PC-9 (cell line): ENCODE measurements at regions not wholly inside any gene's neighbourhood (a gene's known extent, or its start where the extent isn't known, plus 50 kb on each side); places are given as distances from the start of the nearest gene placed in this dataset.

Experiments used
- BruUV-seq: library from RNA; stranded (reverse); fragments of 400-500 nt; replicated peaks from 2 replicates; lab custom pipeline; 2021; lab: Mats Ljungman, UMichigan
- CTCF ChIA-PET: fragments of 300-600 bp; sonication (Branson Sonifier 250); formaldehyde crosslinking; loops from one replicate; lab custom pipeline; 2022; ENCODE audit warnings: antibody characterized with exemption; lab: Charles Lee
- POLR2A ChIA-PET: fragments of 300-600 bp; sonication (Branson Sonifier 250); formaldehyde crosslinking; loops from one replicate; lab custom pipeline; 2022; ENCODE audit warnings: antibody characterized with exemption; ENCODE audit not compliant: unreplicated experiment; lab: Charles Lee
- DNase-seq, 2 experiments: peaks; one replicate each; pipeline versions ENCODE4 v3.0.0 to v3.0.0-alpha.2; 2015 to 2022; ENCODE audit warnings: mixed read lengths in 1 of 2
- H2AFZ ChIP-seq: fragments of 200-600 bp; sonication (generic); 2 replicates; pipeline ENCODE4 v1.8.1; 2017; ENCODE audit warnings: antibody characterized with exemption
- H3F3A ChIP-seq: fragments of 200-600 bp; sonication (generic); 2 replicates; pipeline ENCODE4 v1.8.1; 2017; ENCODE audit warnings: antibody characterized with exemption, mild to moderate bottlenecking, low read depth; ENCODE audit not compliant: insufficient read depth
- H3K27ac ChIP-seq: fragments of 200-600 bp; sonication (generic); 2 replicates; pipeline ENCODE4 v1.6.1; 2016; ENCODE audit warnings: mixed run types
- H3K27me3 ChIP-seq: fragments of 200-600 bp; sonication (generic); 2 replicates; pipeline ENCODE4 v1.6.1; 2016; ENCODE audit warnings: low read depth, mixed run types; ENCODE audit not compliant: insufficient read depth
- H3K36me3 ChIP-seq: fragments of 200-600 bp; sonication (generic); 2 replicates; pipeline ENCODE4 v1.6.1; 2016; ENCODE audit warnings: low read depth, mixed run types
- H3K4me1 ChIP-seq: fragments of 200-600 bp; sonication (generic); replicated peaks from 2 replicates; pipeline ENCODE4 v1.6.1; 2016; ENCODE audit warnings: mixed run types; ENCODE audit not compliant: insufficient read depth
- H3K4me2 ChIP-seq: fragments of 200-600 bp; sonication (generic); 2 replicates; pipeline ENCODE4 v1.6.1; 2017; ENCODE audit warnings: mixed run types
- H3K4me3 ChIP-seq: fragments of 200-600 bp; sonication (generic); 2 replicates; pipeline ENCODE4 v1.6.1; 2016; ENCODE audit warnings: mixed run types
- H3K79me2 ChIP-seq: fragments of 200-600 bp; sonication (generic); 2 replicates; pipeline ENCODE4 v1.6.1; 2017; ENCODE audit warnings: low read depth, mixed run types
- H3K9me2 ChIP-seq: fragments of 200-600 bp; sonication (generic); 2 replicates; pipeline ENCODE4 v1.8.1; 2017; ENCODE audit warnings: mild to moderate bottlenecking; ENCODE audit not compliant: insufficient read depth
- H3K9me3 ChIP-seq: fragments of 200-600 bp; sonication (generic); 2 replicates; pipeline ENCODE4 v1.8.1; 2016; ENCODE audit warnings: low read depth; ENCODE audit not compliant: insufficient read depth
- H4K20me1 ChIP-seq: fragments of 200-600 bp; sonication (generic); 2 replicates; pipeline ENCODE4 v1.8.1; 2017; ENCODE audit not compliant: insufficient read depth
- CTCF ChIP-seq: fragments of 200-600 bp; sonication (generic); conservative IDR thresholded peaks from 2 replicates; pipeline ENCODE4 v1.6.1; 2017; ENCODE audit warnings: mixed run types, antibody characterized with exemption, mild to moderate bottlenecking, moderate library complexity
- EZH2 ChIP-seq: fragments of 200-600 bp; sonication (generic); IDR thresholded peaks from 2 replicates; pipeline ENCODE4 v1.8.0; 2017; ENCODE audit warnings: antibody characterized with exemption, low read depth
- intact Hi-C: fragments of 100-400 bp; cut with micrococcal nuclease; formaldehyde crosslinking; loops from one replicate; pipeline ENCODE4 v1.10.0; 2022; ENCODE audit not compliant: unreplicated experiment

- Histone ChIP-seq H3K4me3 (no peak overlapping the region), H3K4me2 (no peak overlapping the region), H3K9me3 (no peaks in the 10 kb centered on the region), H3K27me3 (no peaks in the 10 kb centered on the region), H3K36me3 (no peaks in the 10 kb centered on the region), H3F3A (no peaks in the 10 kb centered on the region), H3K79me2 (no peaks in the 10 kb centered on the region), H4K20me1 (no peaks in the 10 kb centered on the region), H2AFZ (no peak overlapping the region), H3K9me2 (no peaks in the 10 kb centered on the region), H3K4me1 (no peaks in the 10 kb centered on the region), H3K27ac (no peak overlapping the region)
- TF ChIP-seq CTCF (no peak), EZH2 (no peak)
- BruUV-seq, result no TSS peak
- CTCF ChIA-PET, result no interaction called here
- POLR2A ChIA-PET, result no interaction called here
- intact Hi-C loops, result no loop called here
- no peak for DNase-seq
These were observed 110.1 kb upstream of the HS3ST5 start for GRCh38 chr6:114452785-114453401.

GRCh38 chr6:114450631-114451030, 107.8 kb upstream of the HS3ST5 start:
- intact Hi-C loops, result no loop called here
- no peak for DNase-seq
- Histone ChIP-seq H3K4me1 (no peaks in the 10 kb centered on the region), H3K36me3 (no peaks in the 10 kb centered on the region), H3F3A (no peaks in the 10 kb centered on the region), H3K9me2 (no peaks in the 10 kb centered on the region), H3K4me3 (no peak overlapping the region), H3K79me2 (no peaks in the 10 kb centered on the region), H3K27ac (no peak overlapping the region), H4K20me1 (no peaks in the 10 kb centered on the region), H3K4me2 (no peak overlapping the region), H3K27me3 (no peaks in the 10 kb centered on the region), H2AFZ (no peak overlapping the region), H3K9me3 (no peaks in the 10 kb centered on the region)
- ChIA-PET CTCF (no interaction called here), POLR2A (no interaction called here)
- no TSS peak for BruUV-seq
- TF ChIP-seq CTCF (no peak), EZH2 (no peak)

GRCh38 chr6:114449659-114450058, 106.8 kb upstream of the HS3ST5 start:
- ChIA-PET POLR2A (no interaction called here), CTCF (no interaction called here)
- no peaks in the 10 kb centered on the region for H3K9me2 ChIP-seq
- H3K4me1 ChIP-seq, result no peaks in the 10 kb centered on the region
- no peak for TF ChIP-seq EZH2
- TF ChIP-seq CTCF, result no peak
- no peaks in the 10 kb centered on the region for H4K20me1 ChIP-seq
- no peak overlapping the region for H2AFZ ChIP-seq
- DNase-seq, result no peak
- H3K36me3 ChIP-seq, result no peaks in the 10 kb centered on the region
- H3K4me3 ChIP-seq, result no peak overlapping the region
- H3K27me3 ChIP-seq, result no peaks in the 10 kb centered on the region
- no peak overlapping the region for H3K4me2 ChIP-seq
- no peak overlapping the region for H3K27ac ChIP-seq
- no peaks in the 10 kb centered on the region for H3F3A ChIP-seq
- no peaks in the 10 kb centered on the region for H3K79me2 ChIP-seq
- intact Hi-C loops, result no loop called here
- BruUV-seq, result no TSS peak
- H3K9me3 ChIP-seq, result no peaks in the 10 kb centered on the region
